Memory B cell (primary cell): ENCODE measurements at regions not wholly inside any gene's neighbourhood (a gene's known extent, or its start where the extent isn't known, plus 50 kb on each side); places are given as distances from the start of the nearest gene placed in this dataset.
"Not testable (repeated sequence)": the region's sequence is repeated elsewhere in the genome, so short reads cannot be mapped to it uniquely, and the experiment has no call there.

Experiments
- ATAC-seq: fragments of 150-1000 bp; cut with Tn5 transposase; 2 replicates; pipeline ENCODE4 v1.10.0; 2021; ENCODE audit warnings: low read depth, mild to moderate bottlenecking, moderate library complexity
- DNase-seq, 2 donors: peaks; one replicate each; pipeline ENCODE4 v3.0.0; 2022; ENCODE audit warnings: low spot score in 2 of 2
- H3K27ac Mint-ChIP-seq: one replicate; pipeline ENCODE4 v1.8.0; 2022; ENCODE audit warnings: mild to moderate bottlenecking, moderate library complexity, mixed read lengths
- H3K27me3 Mint-ChIP-seq: one replicate; pipeline ENCODE4 v1.8.0; 2022; ENCODE audit warnings: mixed read lengths
- H3K36me3 Mint-ChIP-seq: one replicate; pipeline ENCODE4 v1.8.0; 2022; ENCODE audit warnings: mild to moderate bottlenecking, mixed read lengths
- H3K4me1 Mint-ChIP-seq: one replicate; pipeline ENCODE4 v1.8.0; 2022; ENCODE audit warnings: mixed read lengths
- H3K4me3 Mint-ChIP-seq: one replicate; pipeline ENCODE4 v1.8.0; 2022; ENCODE audit warnings: mild to moderate bottlenecking, moderate library complexity, mixed read lengths
- H3K9me3 Mint-ChIP-seq: one replicate; pipeline ENCODE4 v1.8.0; 2022; ENCODE audit warnings: mixed read lengths

DNA sequence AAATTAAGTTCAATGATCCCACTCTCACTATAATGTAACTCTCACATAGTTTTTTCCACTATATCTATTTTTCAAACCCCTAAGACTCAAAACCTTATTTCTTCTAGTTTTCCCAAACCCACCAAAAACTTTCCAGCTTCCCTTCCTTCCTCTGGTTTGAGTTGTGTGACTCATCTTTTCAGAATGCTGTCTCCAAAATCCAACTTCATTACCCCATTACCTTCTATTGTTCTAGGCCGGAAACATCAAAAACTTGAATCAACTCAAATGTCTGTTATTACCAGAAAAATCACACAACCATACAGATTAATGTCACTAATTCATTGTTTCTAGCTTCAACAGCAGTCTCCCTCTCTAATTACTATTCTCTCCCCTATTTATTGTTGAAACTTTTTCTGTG is 1090.3 kb downstream of the HACE1 start:
- ATAC-seq: no peak
- no peak overlapping the region for H3K4me3 Mint-ChIP-seq

DNA sequence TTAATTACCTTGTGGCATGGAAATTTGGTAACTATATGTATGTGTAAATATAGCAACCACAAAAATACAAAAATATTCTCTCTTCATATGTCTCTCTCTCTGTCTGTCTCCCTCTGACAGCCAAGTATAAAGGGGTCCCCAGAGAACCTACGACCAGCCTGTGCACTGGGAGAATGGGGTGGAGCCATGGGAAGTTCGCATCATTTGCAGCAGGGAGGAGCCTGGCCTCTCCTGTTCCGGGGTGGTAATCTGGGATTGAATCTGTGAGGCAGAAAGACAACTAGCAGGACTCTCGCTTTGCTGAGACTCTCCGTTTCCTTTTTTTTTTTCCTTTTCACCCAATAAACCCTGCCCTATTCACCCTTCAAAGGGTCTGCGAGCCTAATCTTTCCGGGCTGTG is 1109.1 kb downstream of the HACE1 start:
- H3K27ac Mint-ChIP-seq: no peak overlapping the region
- H3K4me3 Mint-ChIP-seq: no peak overlapping the region
- H3K4me1 Mint-ChIP-seq: no peaks in the 10 kb centered on the region
- H3K36me3 Mint-ChIP-seq: no peaks in the 10 kb centered on the region
- DNase-seq (no peak), ATAC-seq (no peak)
- no peaks in the 10 kb centered on the region for H3K27me3 Mint-ChIP-seq
- H3K9me3 Mint-ChIP-seq: peaks cover 1% of the 10 kb centered on the region

More for the DNA sequence above, 1090.3 kb downstream of the HACE1 start:
- H3K27me3 Mint-ChIP-seq: no peaks in the 10 kb centered on the region
- H3K36me3 Mint-ChIP-seq: no peaks in the 10 kb centered on the region
- no peaks in the 10 kb centered on the region for H3K4me1 Mint-ChIP-seq
- H3K27ac Mint-ChIP-seq: no peak overlapping the region
- peaks cover 2% of the 10 kb centered on the region for H3K9me3 Mint-ChIP-seq
- DNase-seq: no peak

DNA sequence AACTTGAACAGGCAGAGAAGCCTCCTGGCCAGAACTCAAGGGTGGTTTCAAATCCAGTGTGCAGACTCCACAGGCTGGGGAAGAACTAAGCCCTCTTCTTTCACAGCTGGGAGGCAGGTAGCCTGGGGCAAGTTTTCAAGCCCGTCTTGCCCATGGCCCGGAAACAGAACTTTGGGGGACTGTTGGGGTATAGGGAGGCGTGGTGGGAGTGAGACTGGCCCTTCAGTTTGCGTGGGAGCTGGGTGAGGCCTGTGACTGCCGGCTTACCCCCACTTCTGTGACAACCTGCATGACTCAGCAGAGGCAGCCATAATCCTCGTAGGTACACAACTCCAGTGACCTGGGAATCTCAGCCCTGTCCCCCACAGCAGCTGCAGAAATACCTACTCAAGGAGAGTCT is 1125.7 kb downstream of the HACE1 start:
- H3K4me1 Mint-ChIP-seq: no peaks in the 10 kb centered on the region
- no peak overlapping the region for H3K4me3 Mint-ChIP-seq
- H3K9me3 Mint-ChIP-seq: peaks cover 9% of the 10 kb centered on the region
- ATAC-seq (no peak), DNase-seq (no peak)
- no peak overlapping the region for H3K27ac Mint-ChIP-seq
- H3K27me3 Mint-ChIP-seq: no peaks in the 10 kb centered on the region
- H3K36me3 Mint-ChIP-seq: no peaks in the 10 kb centered on the region

DNA sequence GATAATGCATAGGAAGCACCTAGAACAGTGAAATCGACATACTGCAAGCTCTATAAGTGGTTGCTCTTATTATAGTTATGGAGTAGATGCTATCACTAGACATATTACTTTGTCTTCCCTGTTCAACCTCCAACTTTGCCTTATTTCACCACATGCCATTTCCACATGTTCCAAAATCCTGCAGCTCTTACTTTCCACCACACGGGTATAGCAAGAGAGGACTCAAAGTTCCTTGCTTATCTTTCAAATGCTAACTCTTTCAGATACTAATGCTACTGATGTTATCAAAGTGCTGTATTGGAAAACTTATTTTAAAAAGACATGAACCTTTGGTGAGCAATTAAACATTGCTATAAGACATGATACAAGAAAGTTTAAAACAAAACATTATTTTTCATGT is 1130.1 kb downstream of the HACE1 start:
- ATAC-seq (no peak), DNase-seq (no peak)
- Mint-ChIP-seq H3K36me3 (no peaks in the 10 kb centered on the region), H3K9me3 (no peaks in the 10 kb centered on the region), H3K4me3 (no peak overlapping the region), H3K27ac (no peak overlapping the region), H3K4me1 (no peaks in the 10 kb centered on the region), H3K27me3 (no peaks in the 10 kb centered on the region)

DNA sequence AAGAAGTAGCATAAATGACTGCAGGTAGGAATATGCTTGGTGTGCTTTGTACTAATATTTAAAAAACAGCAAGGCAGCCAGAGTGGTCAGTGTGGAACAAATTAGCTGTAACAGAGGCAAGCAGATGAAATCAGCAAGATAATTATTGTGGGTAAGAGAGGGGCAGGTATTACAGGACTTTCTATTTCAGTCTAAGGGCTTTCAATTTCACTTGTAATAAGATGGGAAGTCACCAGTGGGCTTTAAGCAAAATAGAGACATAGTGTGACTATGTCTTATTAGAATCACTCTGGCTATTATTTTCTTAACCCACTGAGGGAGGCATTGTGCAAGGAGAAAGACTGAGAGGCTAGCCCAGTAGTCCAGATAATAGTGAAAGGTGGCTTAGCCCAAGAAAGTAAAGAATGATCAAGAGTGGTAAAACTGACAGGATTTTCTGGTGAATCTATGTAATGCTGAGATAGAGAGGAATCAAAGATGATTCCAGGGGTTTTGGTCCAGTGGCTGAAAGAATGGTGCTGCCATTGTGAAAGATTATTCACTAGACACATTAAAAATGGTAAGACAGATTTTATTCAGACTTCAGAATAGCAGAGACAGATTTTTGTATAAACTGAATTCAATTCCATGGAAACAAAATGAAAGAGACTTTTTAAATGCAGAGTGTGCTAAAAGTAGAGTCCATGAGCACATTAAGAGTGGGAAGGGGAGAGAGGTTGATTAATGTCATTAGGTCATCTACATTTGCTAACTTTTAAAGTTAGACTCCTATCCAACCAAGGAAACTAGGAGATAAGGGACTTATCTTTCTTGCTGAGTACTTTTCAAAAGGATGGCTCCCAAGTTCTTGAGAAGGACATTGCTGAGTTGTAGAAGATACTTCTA is 1136.0 kb downstream of the HACE1 start:
- Mint-ChIP-seq H3K9me3 (peaks cover 3% of the 10 kb centered on the region), H3K4me3 (no peak overlapping the region), H3K27me3 (no peaks in the 10 kb centered on the region), H3K27ac (no peak overlapping the region), H3K4me1 (no peaks in the 10 kb centered on the region), H3K36me3 (no peaks in the 10 kb centered on the region)
- DNase-seq (no peak), ATAC-seq (no peak)

DNA sequence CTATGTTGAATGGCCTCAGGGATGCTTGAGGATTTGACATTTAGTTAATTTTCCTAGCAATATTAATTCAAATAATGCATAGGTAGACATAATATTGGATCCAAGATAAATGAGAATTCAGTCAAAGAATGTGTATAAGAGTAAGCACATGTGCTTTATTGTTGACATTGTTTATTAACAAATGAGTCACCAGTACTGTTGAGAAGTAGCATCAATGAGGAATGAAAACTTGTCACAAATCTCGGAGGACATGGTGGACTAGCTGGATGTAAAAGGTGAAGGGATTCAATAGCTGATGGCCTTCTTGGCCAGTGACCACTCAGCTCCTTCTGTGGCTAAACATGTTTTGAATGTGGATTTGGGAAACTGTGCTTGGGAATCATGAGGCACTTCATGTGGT is 1137.0 kb downstream of the HACE1 start:
- Mint-ChIP-seq H3K27me3 (no peaks in the 10 kb centered on the region), H3K36me3 (no peaks in the 10 kb centered on the region), H3K9me3 (peaks cover 3% of the 10 kb centered on the region), H3K4me3 (no peak overlapping the region), H3K27ac (no peak overlapping the region), H3K4me1 (no peaks in the 10 kb centered on the region)
- DNase-seq (no peak), ATAC-seq (no peak)

DNA sequence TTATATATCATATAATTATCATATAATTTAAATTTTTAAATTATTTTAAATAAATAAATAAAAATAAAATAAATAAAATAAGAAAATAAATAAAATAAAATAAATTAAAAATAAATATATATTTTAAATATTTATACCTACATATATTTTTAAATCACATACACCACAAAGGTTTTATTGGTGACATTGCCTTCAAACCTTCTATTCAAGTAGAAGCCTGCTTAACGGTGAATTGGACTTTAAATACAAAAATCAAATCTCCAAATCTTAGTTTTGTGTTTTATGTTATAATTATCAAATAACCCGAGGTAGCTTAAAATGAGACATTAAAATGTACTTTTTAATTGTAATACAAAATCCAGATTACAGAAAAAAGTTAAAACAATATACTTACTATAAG is 1137.8 kb downstream of the HACE1 start:
- no peak overlapping the region for H3K27ac Mint-ChIP-seq
- H3K9me3 Mint-ChIP-seq: peaks cover 3% of the 10 kb centered on the region
- no peak for ATAC-seq
- H3K4me3 Mint-ChIP-seq: no peak overlapping the region
- H3K4me1 Mint-ChIP-seq: no peaks in the 10 kb centered on the region
- H3K36me3 Mint-ChIP-seq: no peaks in the 10 kb centered on the region
- no peaks in the 10 kb centered on the region for H3K27me3 Mint-ChIP-seq
- no peak for DNase-seq

DNA sequence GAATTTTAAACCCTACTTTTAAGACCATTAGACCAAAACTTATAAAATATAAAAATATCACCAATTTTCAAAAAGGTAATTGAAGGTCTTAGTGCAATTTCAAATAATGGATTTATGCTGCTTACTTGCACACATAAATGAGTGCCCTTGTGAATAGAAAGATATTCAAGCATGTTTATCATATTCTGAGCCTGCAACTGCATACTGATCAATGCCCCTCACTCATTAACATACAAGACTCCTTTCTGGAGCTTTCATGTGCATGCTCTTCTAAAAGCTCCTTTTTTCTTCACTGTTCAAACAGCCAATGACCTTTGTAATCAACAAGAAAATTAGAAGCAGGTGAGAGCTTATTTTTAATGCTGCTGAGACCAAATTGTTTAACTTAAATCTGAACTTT is 1139.3 kb downstream of the HACE1 start:
- DNase-seq (no peak), ATAC-seq (no peak)
- H3K4me1 Mint-ChIP-seq: no peaks in the 10 kb centered on the region
- H3K36me3 Mint-ChIP-seq: no peaks in the 10 kb centered on the region
- no peaks in the 10 kb centered on the region for H3K27me3 Mint-ChIP-seq
- H3K9me3 Mint-ChIP-seq: peaks cover 3% of the 10 kb centered on the region
- no peak overlapping the region for H3K4me3 Mint-ChIP-seq
- no peak overlapping the region for H3K27ac Mint-ChIP-seq

DNA sequence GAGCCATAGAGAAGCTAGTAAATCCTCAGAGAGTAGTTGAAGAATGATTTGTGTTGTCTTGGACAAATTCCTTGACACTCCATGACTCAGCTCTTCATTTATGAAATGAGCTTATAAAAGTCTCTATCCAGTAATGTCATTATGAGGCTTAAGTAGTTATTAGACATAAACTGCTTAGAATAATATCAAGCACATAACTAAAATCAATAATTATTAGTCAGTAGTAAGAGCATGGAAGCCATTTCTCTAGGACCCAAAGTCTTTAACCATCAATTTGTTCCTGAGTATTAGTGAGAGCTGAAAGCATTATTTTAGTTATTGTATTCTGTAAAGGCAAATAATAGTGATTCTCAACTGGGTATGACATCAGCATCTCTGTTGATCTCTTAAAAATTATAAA is 1140.2 kb downstream of the HACE1 start:
- Mint-ChIP-seq H3K36me3 (no peaks in the 10 kb centered on the region), H3K27me3 (no peaks in the 10 kb centered on the region), H3K27ac (no peak overlapping the region), H3K9me3 (peaks cover 3% of the 10 kb centered on the region), H3K4me3 (no peak overlapping the region), H3K4me1 (no peaks in the 10 kb centered on the region)
- DNase-seq: no peak
- ATAC-seq: no peak

DNA sequence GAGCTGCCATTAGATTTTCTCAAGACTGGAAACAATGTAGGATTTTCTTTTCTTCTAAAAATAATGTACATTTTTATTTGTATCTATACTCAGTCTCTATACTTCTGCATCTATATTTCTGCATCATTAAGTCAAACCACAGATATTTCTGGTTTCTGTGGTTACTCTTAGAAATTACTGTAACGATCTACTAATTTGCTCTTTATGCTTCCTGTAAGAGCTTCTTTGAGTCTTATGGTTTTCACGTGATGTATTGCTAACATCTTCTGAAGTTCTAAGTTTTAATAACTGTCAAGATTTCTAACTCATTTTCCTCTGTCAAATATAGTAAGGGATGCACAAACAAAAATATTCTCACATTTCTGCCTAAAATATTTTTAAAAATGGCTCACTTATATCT is 1144.5 kb downstream of the HACE1 start:
- no peak for DNase-seq
- Mint-ChIP-seq H3K4me1 (no peaks in the 10 kb centered on the region), H3K36me3 (no peaks in the 10 kb centered on the region), H3K9me3 (no peaks in the 10 kb centered on the region), H3K27ac (no peak overlapping the region), H3K27me3 (no peaks in the 10 kb centered on the region), H3K4me3 (no peak overlapping the region)
- ATAC-seq: no peak

DNA sequence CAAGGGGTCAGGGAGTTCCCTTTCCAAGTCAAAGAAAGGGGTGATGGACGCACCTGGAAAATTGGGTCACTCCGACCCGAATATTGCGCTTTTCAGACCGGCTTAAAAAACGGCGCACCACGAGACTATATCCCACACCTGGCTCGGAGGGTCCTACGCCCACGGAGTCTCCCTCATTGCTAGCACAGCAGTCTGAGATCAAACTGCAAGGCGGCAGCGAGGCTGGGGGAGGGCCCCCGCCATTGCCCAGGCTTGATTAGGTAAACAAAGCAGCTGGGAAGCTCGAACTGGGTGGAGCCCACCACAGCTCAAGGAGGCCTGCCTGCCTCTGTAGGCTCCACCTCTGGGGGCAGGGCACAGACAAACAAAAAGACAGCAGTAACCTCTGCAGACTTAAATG is 1150.5 kb downstream of the HACE1 start:
- H3K4me1 Mint-ChIP-seq, H3K27ac Mint-ChIP-seq, DNase-seq, H3K27me3 Mint-ChIP-seq, H3K4me3 Mint-ChIP-seq, H3K9me3 Mint-ChIP-seq, H3K36me3 Mint-ChIP-seq, ATAC-seq: not testable (repeated sequence)

DNA sequence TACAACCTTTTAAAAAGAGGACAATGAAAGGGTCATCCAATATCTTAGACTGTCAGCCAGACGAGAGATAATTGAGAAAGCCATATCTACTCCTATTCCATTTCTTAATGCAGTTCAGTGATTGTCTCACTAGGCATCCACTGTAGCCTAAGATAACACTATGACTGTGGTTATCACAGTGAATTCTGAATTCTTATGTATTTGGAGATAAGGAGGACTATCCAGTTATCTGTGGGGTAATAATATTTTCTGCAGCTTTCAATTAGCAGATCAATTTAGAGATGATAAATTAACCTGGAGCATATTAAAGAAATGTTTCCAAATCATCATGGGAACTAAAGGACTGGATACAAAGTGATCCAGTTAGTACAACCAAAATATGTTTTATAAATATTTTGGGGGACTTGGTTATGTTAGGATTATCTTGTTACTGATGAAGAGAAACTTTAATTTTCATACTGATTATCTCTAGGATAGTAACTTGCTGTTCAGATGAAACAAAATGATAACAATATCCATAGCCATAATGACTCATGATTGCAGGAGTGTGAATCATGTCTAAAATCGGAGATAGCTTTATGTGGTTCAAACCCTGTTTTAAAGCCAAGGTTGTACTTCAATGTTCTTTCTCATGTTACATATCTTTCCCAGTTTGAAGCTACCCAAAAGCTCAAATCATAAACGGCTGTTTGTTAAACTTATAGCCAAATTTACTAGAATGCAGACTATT is 1152.0 kb downstream of the HACE1 start:
- no peak overlapping the region for H3K27ac Mint-ChIP-seq
- H3K36me3 Mint-ChIP-seq: no peaks in the 10 kb centered on the region
- no peaks in the 10 kb centered on the region for H3K27me3 Mint-ChIP-seq
- no peaks in the 10 kb centered on the region for H3K9me3 Mint-ChIP-seq
- ATAC-seq (no peak), DNase-seq (no peak)
- H3K4me1 Mint-ChIP-seq: no peaks in the 10 kb centered on the region
- no peak overlapping the region for H3K4me3 Mint-ChIP-seq

DNA sequence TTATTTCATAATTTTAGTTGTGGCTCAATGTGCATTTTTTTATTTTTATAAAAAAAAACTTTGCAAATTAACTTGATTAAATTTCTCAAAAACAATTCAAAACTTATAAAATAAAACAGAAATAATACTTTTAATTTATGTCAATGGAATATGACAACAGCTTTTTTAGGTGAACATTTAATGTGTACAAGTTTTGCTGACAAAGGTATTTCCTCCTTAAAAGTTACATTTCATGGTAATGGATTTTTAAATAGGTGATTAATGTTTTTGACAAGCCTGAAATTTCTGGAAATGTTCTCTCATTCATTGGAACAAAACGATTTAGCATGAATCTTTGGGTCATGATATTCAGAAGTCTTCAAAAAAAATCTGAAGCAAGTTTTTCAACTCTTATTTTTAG is 1160.0 kb downstream of the HACE1 start:
- no peaks in the 10 kb centered on the region for H3K27me3 Mint-ChIP-seq
- H3K4me1 Mint-ChIP-seq: no peaks in the 10 kb centered on the region
- H3K4me3 Mint-ChIP-seq: no peak overlapping the region
- H3K36me3 Mint-ChIP-seq: no peaks in the 10 kb centered on the region
- H3K27ac Mint-ChIP-seq: no peak overlapping the region
- H3K9me3 Mint-ChIP-seq: peaks cover 2% of the 10 kb centered on the region
- no peak for DNase-seq
- no peak for ATAC-seq

DNA sequence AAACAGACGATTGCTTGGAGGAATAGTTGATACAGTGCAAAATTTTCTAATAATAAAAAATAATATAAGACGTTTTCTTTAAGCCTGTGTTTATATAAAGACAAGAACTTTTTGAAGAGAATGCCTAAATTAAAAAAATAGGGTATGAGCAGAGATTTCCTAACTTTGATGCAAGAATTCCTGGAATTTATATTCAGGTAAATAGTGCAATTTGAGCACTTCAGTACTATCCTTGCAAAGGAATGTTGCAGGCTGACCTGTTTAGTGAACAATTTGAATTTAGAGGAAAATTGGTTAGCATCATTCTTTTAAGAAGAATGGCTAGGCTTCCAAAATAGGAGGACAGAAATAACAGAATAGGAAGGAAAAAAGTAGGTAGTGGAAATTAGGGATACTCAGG is 1172.3 kb downstream of the HACE1 start:
- no peaks in the 10 kb centered on the region for H3K4me1 Mint-ChIP-seq
- H3K27me3 Mint-ChIP-seq: no peaks in the 10 kb centered on the region
- H3K27ac Mint-ChIP-seq: no peak overlapping the region
- H3K4me3 Mint-ChIP-seq: no peak overlapping the region
- ATAC-seq (no peak), DNase-seq (no peak)
- peaks cover 2% of the 10 kb centered on the region for H3K9me3 Mint-ChIP-seq
- no peaks in the 10 kb centered on the region for H3K36me3 Mint-ChIP-seq

DNA sequence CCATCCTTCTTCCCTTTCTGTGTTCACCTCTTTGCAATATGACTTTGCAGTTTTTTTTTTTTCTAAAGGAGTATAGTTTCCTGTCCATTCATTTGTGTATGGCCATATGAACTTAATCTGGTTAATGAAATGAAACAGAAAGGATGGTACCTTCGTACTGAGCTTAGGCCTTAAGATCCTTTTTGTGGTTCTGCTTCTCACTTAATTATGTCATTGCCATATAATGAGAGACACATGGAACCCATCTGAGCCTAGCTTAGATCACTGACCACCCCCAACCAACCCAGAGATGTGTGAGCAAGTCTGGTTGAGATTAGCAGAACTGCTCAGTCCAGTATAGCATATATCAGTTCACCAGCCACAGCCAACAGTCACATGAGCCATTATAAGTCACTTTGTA is 1179.6 kb downstream of the HACE1 start:
- Mint-ChIP-seq H3K4me3 (no peak overlapping the region), H3K27me3 (no peaks in the 10 kb centered on the region), H3K27ac (no peak overlapping the region), H3K9me3 (peaks cover 3% of the 10 kb centered on the region), H3K4me1 (peaks cover 2% of the 10 kb centered on the region), H3K36me3 (no peaks in the 10 kb centered on the region)
- DNase-seq: no peak
- no peak for ATAC-seq
